ENCODE measurements at regions not wholly inside any gene's neighbourhood (a gene's known extent, or its start where the extent isn't known, plus 50 kb on each side); places are given as distances from the start of the nearest gene placed in this dataset.

GRCh38 chr13:85694992-85695391 lies 104.2 kb downstream of the SLITRK6 start:
- TF ChIP-seq CTCF (conservative IDR thresholded peaks at IDR 0.05; ENCODE audit: low read depth, low read length): no peak
- no peak for TF ChIP-seq ELK1 (IDR thresholded peaks at IDR 0.05; ENCODE audit: borderline replicate concordance, low read depth, low read length)

Data from IMR-90 (cell line).